OCI-LY7 (cell line): ENCODE measurements at regions not wholly inside any gene's neighbourhood (a gene's known extent, or its start where the extent isn't known, plus 50 kb on each side); places are given as distances from the start of the nearest gene placed in this dataset.

Experiments used
- BruUV-seq: library from RNA; stranded (reverse); fragments of 400-500 nt; replicated peaks from 2 replicates; lab custom pipeline; 2021; lab: Mats Ljungman, UMichigan
- CTCF ChIA-PET: fragments of 300-600 bp; sonication (Branson Sonifier 250); formaldehyde crosslinking; loops from one replicate; lab custom pipeline; 2022; ENCODE audit warnings: antibody characterized with exemption; ENCODE audit not compliant: unreplicated experiment; lab: Charles Lee
- POLR2A ChIA-PET: fragments of 300-600 bp; sonication (Branson Sonifier 250); formaldehyde crosslinking; loops from one replicate; lab custom pipeline; 2022; ENCODE audit warnings: antibody characterized with exemption; lab: Charles Lee
- DNase-seq: peaks from one replicate; pipeline ENCODE4 v3.0.0-alpha.2; 2015; ENCODE audit warnings: low spot score
- H2AFZ ChIP-seq: fragments of 200-600 bp; sonication (generic), shearing (Covaris generic); 2 replicates; pipeline ENCODE4 v1.6.1; 2014; ENCODE audit warnings: mild to moderate bottlenecking, antibody characterized with exemption, low read length, moderate library complexity
- H3K27ac ChIP-seq: fragments of 200-600 bp; sonication (generic); 2 replicates; pipeline ENCODE4 v1.5.1; 2014; ENCODE audit warnings: mixed run types, low read depth, mild to moderate bottlenecking, moderate library complexity, low read length, inconsistent platforms; ENCODE audit not compliant: poor library complexity, severe bottlenecking
- H3K36me3 ChIP-seq: fragments of 200-600 bp; sonication (generic); 2 replicates; pipeline ENCODE4 v1.6.1; 2014; ENCODE audit warnings: mild to moderate bottlenecking, antibody characterized with exemption, low read length, moderate library complexity, mixed read lengths; ENCODE audit not compliant: insufficient read depth
- H3K4me1 ChIP-seq: fragments of 200-600 bp; sonication (generic); 2 replicates; pipeline ENCODE4 v1.5.1; 2014; ENCODE audit warnings: mild to moderate bottlenecking, low read length; ENCODE audit not compliant: insufficient read depth, poor library complexity, severe bottlenecking
- H3K4me2 ChIP-seq: fragments of 200-600 bp; sonication (generic); 2 replicates; pipeline ENCODE4 v1.6.1; 2014; ENCODE audit warnings: mild to moderate bottlenecking, low read length
- H3K4me3 ChIP-seq: fragments of 200-600 bp; sonication (generic); 2 replicates; pipeline ENCODE4 v1.5.1; 2014; ENCODE audit warnings: mild to moderate bottlenecking, low read depth, low read length; ENCODE audit not compliant: poor library complexity, severe bottlenecking
- H3K79me2 ChIP-seq: fragments of 200-600 bp; sonication (generic); 2 replicates; pipeline ENCODE4 v1.6.1; 2016; ENCODE audit warnings: low read depth, mild to moderate bottlenecking, low read length, moderate library complexity, mixed read lengths; ENCODE audit not compliant: insufficient read depth
- H3K9me2 ChIP-seq: fragments of 200-600 bp; sonication (generic); 2 replicates; pipeline ENCODE4 v1.6.1; 2016; ENCODE audit warnings: mild to moderate bottlenecking, low read length, mixed read lengths; ENCODE audit not compliant: insufficient read depth
- H3K9me3 ChIP-seq: fragments of 200-600 bp; sonication (generic); 2 replicates; pipeline ENCODE4 v1.6.1; 2014; ENCODE audit warnings: mild to moderate bottlenecking, mixed run types, low read length, mixed read lengths
- H4K20me1 ChIP-seq: fragments of 200-600 bp; sonication (generic); 2 replicates; pipeline ENCODE4 v1.6.1; 2014; ENCODE audit warnings: mild to moderate bottlenecking, antibody characterized with exemption, low read length, moderate library complexity, mixed read lengths; ENCODE audit not compliant: insufficient read depth
- EZH2phosphoT487 ChIP-seq: fragments of 200-600 bp; sonication (generic); IDR thresholded peaks from 2 replicates; pipeline ENCODE4 v1.6.1; 2018; ENCODE audit warnings: low read depth, borderline replicate concordance, mild to moderate bottlenecking, mixed run types, antibody characterized with exemption, low read length, moderate library complexity, mixed read lengths
- intact Hi-C: fragments of 100-400 bp; cut with micrococcal nuclease; formaldehyde crosslinking; loops from one replicate; pipeline ENCODE4 v1.10.0; 2022; ENCODE audit not compliant: unreplicated experiment
- TF ChIP-seq, protein P1 (sequence below): fragments of 200-600 bp; sonication (generic); conservative IDR thresholded peaks from 2 replicates; pipeline ENCODE4 v1.5.1; 2014; ENCODE audit warnings: mild to moderate bottlenecking, antibody characterized with exemption, low read length, moderate library complexity, mixed read lengths

DNA sequence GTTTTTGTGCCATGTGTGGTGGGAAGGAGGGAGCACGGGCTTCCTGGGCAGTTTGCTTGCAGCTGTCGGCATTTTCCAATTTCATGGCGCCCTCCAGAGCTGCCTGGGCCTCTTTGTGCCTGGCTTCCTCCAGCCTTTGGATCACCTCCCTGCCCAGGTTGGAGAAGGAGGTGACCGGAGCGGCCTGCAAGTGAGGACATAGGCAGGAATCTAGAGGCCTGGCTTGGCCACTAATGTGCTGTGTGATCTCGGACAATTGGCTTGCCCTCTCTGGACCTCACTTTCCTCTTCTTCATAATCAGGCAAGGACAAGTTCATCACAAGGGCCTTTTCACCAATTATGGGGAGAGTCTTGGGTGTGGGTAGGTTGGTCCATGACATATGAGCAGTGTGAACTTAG is 245.1 kb downstream of the MATN1 start:
- H3K9me2 ChIP-seq, result no peaks in the 10 kb centered on the region
- BruUV-seq, result no TSS peak

DNA sequence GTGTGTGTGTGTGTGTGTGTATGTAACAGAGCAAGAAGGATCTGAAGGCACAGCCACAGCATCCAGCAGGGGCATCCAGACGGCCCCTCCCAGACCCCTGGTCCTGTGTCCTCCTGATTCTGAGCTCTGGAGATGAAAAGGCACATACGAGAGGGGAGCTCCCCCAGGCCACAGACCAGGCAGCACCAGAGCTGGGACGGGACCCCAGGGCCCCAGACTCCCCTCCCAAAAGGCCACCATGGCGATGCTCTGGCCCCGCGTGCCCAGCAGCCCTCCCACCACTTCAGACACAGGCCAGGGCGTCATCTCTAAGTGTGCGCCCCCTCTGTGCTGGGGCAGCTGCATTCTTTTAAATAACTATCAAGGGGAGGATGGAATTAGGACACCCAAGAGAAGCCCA is 245.8 kb downstream of the MATN1 start:
- BruUV-seq, result no TSS peak
- H3K4me2 ChIP-seq, result no peak overlapping the region
- no peak overlapping the region for H3K27ac ChIP-seq
- no peaks in the 10 kb centered on the region for H4K20me1 ChIP-seq
- H3K4me1 ChIP-seq, result no peaks in the 10 kb centered on the region
- no peaks in the 10 kb centered on the region for H3K79me2 ChIP-seq
- H3K9me3 ChIP-seq, result no peaks in the 10 kb centered on the region
- H3K4me3 ChIP-seq, result no peak overlapping the region
- ChIA-PET CTCF (no interaction called here), POLR2A (no interaction called here)
- DNase-seq, result no peak
- no peaks in the 10 kb centered on the region for H3K36me3 ChIP-seq
- intact Hi-C loops, result no loop called here
- TF ChIP-seq, protein P1, sequence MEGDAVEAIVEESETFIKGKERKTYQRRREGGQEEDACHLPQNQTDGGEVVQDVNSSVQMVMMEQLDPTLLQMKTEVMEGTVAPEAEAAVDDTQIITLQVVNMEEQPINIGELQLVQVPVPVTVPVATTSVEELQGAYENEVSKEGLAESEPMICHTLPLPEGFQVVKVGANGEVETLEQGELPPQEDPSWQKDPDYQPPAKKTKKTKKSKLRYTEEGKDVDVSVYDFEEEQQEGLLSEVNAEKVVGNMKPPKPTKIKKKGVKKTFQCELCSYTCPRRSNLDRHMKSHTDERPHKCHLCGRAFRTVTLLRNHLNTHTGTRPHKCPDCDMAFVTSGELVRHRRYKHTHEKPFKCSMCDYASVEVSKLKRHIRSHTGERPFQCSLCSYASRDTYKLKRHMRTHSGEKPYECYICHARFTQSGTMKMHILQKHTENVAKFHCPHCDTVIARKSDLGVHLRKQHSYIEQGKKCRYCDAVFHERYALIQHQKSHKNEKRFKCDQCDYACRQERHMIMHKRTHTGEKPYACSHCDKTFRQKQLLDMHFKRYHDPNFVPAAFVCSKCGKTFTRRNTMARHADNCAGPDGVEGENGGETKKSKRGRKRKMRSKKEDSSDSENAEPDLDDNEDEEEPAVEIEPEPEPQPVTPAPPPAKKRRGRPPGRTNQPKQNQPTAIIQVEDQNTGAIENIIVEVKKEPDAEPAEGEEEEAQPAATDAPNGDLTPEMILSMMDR, result no peak
- no peak for TF ChIP-seq EZH2phosphoT487
- no peak overlapping the region for H2AFZ ChIP-seq
- H3K9me2 ChIP-seq, result no peaks in the 10 kb centered on the region

More for the DNA sequence above, 245.1 kb downstream of the MATN1 start:
- H3K27ac ChIP-seq, result no peak overlapping the region
- no peaks in the 10 kb centered on the region for H3K36me3 ChIP-seq
- H3K9me3 ChIP-seq, result no peaks in the 10 kb centered on the region
- H3K79me2 ChIP-seq, result no peaks in the 10 kb centered on the region
- no peak overlapping the region for H3K4me3 ChIP-seq
- H3K4me1 ChIP-seq, result no peaks in the 10 kb centered on the region
- H2AFZ ChIP-seq, result no peak overlapping the region
- no peak overlapping the region for H3K4me2 ChIP-seq
- CTCF ChIA-PET, result no interaction called here
- no peak for TF ChIP-seq EZH2phosphoT487
- TF ChIP-seq, protein P1, result no peak
- DNase-seq, result no peak
- no peaks in the 10 kb centered on the region for H4K20me1 ChIP-seq
- intact Hi-C loops, result no loop called here
- POLR2A ChIA-PET, result no interaction called here

DNA sequence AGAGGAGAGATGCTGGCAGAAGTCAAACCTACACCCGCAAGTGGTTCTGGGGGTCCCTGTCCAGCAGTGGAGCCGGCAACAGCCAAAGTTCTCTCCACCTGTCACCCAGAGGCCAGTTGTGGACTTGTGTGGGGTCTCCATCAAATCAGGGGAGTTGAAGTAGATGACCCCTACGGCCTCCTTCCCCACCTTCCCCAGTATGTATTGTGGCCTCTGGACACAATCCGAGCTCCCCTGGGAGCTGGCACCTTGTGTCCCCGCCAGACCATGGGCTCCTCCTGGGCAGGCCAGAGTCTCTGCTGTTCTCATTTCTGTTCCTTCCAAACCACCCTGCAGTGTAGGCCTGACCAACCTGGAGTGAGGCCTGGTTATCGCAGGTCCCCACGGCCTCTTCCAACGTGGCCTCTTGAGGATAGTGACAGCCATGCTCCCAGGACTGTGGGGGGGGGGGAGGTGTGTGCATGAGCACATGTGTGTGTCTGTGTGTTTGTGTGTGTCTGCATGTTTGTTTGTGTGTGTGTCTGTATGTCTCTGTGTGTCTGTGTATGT is 246.4 kb downstream of the MATN1 start:
- H3K9me2 ChIP-seq, result no peaks in the 10 kb centered on the region
- TF ChIP-seq EZH2phosphoT487, result no peak
- TF ChIP-seq, protein P1, result no peak
- DNase-seq, result no peak
- no peaks in the 10 kb centered on the region for H3K9me3 ChIP-seq
- H3K4me1 ChIP-seq, result no peaks in the 10 kb centered on the region
- no peaks in the 10 kb centered on the region for H4K20me1 ChIP-seq
- H3K27ac ChIP-seq, result no peak overlapping the region
- H2AFZ ChIP-seq, result no peak overlapping the region
- no TSS peak for BruUV-seq
- H3K4me3 ChIP-seq, result no peak overlapping the region
- H3K36me3 ChIP-seq, result no peaks in the 10 kb centered on the region
- intact Hi-C loops, result no loop called here
- ChIA-PET POLR2A (no interaction called here), CTCF (no interaction called here)
- H3K4me2 ChIP-seq, result no peak overlapping the region
- no peaks in the 10 kb centered on the region for H3K79me2 ChIP-seq
